HG03097 (cell line): ENCODE measurements at regions not wholly inside any gene's neighbourhood (a gene's known extent, or its start where the extent isn't known, plus 50 kb on each side); places are given as distances from the start of the nearest gene placed in this dataset.

Experiments used
- ATAC-seq: cut with Tn5 transposase; IDR thresholded peaks from one replicate; pipeline ENCODE4 v1.9.1; 2021; ENCODE audit not compliant: unreplicated experiment, low FRiP score

DNA sequence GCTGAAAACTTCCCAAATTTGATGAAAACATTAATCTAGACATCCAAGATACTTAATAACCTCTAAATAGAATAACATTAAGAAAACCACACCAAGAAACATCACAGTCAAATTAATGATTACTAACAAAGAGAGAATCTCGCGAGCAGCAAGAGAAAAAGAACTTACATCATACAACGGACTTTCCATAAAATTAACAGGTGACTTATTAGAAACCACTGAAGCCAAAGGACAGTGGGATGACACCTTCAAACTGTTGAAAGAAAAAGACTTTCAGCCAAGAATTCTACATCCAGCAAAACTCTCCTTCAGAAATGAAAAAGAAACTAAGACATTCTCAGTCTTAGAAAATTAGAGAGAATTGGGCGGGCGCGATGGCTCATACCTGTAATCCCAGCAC lies 232.0 kb downstream of the SNCA start:
- no peak for ATAC-seq

DNA sequence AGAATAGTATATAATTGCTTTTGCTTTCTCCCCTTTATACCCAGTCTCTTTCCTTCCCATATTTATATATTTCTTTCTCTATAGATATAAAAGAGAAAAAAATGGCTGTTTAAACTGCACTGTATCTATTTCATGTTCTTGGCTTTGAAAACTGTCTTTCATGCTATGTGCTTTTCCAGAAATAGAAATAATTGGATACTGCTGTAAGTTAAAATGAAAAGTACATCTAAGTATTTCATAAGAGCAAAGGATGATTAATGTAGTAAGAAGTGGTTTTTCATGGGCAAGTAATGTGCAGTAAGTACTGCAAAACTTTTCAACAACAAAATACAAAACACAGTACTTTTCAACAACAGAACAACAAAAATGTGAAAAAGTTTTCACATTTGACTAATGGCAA lies 237.9 kb downstream of the SNCA start:
- ATAC-seq, result no peak

DNA sequence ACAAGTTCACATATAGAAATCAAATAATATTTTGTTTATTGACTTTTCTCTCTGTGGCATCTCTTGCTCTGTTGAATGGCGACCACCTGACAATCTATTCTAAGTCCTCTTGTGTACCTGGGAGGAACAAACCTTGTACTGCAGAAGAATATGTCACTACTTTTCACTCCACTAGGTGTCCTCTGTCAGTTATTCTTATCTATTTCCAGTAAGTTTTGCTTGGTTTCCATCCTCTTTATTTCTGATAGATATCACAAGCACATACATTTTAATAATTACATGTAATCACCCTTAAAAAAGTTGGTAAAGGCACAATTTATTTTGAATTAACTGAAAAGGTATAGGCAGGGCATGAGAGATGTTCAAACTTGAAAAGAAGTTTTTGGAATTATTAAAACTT lies 238.4 kb downstream of the SNCA start:
- ATAC-seq, result no peak

DNA sequence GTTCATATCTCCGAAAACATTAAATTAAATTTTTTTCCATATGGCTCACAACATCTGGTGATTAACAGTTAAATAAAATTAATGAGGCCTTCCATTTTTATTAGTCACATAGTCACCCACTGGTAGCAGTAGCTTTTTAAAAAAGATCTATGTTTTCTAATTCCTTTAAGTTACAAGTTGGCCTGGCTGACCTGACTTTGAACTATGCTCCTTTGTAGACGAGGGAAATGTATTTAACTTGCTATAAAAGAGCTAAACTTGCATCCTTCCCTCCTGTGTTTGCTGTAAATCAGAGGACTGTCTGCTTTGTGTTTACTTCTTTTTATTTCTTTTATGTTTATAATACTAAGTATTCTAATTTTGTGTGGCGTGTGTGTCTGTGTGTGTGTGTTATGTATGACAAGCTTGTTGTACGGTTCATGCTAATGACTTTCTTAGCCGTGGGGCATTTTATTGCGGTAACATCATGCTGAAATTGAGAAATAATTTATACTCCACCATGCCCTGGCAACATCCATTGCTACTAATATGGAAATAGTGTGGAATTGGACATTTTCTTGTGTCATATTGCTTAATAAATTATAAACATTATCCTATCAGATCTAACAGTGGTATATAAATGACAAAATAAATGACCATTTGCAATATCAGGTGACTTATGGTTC lies 241.7 kb downstream of the SNCA start:
- no peak for ATAC-seq

DNA sequence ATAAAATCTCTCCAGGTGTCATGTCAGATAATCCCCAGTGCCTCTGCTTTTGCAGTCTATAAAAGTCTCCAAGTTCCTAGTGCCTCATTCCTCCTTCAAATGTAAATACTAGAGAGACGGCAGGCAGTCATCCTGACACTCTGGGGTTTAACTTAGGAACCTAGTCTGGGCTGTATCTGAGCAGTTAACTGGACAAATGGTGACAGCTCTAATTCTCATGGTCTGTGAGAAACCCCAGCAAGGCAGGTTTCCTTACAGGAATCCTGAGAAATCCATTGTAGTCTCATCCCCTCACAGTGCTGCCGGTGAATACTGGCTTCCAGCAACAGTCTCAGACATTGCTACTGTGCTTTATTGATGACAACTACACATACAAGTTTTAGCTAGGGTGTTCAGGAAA lies 246.8 kb downstream of the SNCA start:
- no peak for ATAC-seq

DNA sequence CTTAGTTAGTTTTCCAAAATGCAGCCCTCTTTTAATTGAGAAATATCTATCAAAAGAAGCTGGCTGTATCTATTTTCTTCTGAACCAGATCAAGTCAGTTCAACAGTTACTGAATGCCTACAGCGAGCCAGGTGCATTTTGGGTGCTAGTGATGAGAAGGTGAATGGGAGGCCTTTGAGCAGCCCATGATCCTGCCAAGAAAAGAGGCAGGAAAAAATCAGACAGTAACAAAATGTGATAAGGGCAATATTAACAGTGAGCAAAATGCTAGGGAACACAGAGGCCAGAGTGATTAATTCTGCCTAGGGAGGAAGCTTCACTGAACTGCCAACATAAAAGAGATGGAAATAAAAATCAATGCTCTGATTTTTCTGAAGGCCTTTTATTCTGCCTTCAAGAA lies 248.5 kb downstream of the SNCA start:
- no peak for ATAC-seq

DNA sequence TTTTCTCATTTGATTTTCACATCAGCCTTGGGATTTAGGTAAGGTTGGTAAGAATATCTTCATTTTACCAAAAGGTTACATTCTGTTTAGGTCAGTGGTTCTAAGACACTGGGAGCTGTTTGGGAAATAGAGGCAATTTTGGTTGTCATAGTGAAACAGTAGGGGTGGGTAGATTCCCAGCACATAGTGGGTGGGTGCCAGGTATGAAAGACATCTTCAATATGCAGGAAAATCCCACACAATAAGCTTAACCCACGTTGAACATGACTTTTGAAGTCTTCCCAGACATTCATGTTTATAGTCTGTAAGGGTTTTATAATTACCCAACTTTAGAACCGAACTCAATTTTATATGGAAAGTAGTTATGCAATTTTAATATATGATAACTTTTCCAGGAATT lies 249.6 kb downstream of the SNCA start:
- no peak for ATAC-seq

DNA sequence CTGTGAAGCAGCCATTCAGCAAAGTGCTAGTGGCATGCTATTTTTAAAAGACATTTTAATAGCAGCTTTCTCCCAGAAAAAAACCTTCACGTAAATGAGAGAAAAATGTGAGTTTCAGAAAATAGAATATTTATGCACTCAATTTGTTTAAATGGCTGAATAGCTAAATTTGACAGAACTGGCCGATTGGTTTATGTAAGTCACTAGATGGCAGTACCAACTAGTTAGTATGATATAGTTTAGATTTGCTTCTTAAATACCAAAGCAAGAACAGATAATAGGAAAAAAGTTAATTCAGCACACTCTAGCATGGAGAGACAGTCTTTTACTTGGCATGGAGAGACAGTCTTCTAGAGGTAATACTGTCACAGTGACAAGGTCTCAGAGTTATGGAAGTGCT lies 250.1 kb downstream of the SNCA start:
- ATAC-seq, result no peak

DNA sequence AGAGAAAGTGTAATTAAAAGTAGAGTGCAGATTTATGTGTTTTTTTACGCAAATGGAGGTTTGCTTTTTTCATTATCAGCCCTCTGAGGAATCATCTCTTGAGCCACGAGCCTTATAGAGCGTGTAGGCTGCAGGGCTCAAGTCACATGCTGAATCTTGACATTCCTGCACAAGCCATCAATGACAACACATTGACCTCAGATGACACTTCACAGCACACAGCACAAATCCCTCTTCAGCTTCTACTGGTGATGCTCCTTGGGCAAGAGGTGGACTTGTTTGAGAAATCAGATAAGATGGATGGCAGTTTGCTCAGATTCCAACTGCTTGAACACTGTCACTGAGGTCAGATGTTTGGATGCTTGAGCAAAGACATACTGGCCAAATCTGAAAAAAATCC lies 250.6 kb downstream of the SNCA start:
- ATAC-seq, result no peak

DNA sequence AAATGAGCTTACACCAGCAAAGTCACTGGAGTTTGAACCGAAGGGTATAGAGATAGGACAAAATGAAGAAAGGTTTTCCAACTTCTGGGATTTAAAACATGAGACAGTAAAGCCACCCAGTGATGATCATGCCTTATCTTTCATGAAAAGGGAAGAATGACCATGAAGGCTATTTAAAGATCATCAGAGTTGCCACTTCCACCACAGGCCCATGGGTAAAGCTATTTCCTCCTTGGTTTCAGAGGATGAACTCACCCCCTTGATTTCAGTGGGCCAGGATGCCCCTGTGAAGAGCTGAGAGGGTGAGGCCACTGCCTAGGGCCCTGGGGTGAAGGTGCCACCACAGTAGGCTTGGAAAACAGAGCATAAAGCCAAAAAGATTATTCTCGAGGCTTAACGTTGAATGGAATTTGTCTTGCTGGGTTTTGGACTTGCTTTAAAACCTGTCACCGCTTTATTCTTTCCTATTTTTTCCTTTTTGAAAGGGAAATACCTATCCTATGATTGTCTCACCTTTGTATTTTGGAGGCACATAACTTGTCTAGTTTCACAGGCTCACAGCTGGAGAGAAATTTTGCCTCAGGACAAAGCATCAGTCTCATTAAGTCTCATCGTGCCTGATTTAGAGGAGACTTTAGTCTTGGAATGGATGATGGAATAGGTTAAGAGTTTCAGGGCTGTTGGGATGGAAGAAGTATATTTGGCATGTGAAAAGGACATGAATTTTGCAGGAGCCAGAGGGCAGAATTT lies 254.0 kb downstream of the SNCA start:
- no peak for ATAC-seq

DNA sequence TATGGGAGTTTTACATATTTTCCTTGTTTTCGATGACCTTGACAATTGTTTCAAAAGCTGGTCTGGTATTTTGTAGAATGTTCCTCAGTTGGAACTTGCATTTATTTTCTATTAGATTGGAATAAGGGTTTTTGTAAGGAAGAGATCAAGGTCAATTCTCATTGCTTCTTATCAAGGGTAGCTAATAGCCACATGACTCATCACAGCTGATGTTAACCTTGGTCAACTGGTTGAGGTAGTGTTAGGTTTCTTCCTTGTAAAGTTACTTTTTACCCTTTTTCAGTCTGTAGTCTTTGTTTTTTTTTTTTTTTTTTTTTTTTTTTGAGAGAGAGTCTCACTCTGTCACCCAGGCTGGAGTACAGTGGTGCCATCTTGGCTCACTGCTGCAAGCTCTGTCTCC lies 257.2 kb downstream of the SNCA start:
- no peak for ATAC-seq

DNA sequence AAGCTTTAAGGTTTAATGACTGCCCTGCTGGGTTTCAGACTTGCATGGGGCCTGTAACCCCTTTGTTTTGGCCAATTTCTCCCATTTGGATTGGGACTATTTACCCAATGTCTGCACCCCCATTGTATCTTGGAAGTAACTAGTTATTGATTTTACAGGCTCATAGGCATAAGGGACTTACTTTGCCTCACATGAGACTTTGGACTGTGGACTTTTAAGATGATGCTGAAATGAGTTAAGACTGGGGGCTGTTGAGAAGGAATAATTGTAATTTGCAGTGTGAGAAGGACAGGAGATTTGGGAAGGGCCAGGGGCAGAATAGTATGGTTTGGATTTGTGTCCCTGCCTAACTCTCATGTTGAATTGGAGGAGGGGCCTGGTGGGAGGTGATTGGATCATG lies 260.7 kb downstream of the SNCA start:
- ATAC-seq, result no peak

DNA sequence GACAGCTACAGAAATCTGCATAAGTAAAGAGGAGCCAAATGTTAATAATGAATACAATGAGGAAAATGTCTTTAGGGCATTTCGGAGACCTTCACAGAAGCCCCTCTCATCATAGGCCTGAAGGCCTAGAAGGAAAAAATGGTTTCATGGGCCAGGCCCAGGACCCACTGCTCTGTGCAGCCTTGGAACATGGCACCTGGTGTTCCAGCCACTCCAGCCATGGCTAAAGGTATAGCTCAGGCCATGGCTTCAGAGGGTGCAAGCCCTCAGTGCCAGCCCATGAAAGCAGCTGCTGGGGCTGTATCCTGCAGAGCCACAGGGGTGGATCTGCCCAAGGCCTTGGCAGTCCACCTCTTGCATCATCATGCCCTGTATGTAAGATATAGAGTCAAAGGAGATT lies 261.1 kb downstream of the SNCA start:
- ATAC-seq, result no peak

DNA sequence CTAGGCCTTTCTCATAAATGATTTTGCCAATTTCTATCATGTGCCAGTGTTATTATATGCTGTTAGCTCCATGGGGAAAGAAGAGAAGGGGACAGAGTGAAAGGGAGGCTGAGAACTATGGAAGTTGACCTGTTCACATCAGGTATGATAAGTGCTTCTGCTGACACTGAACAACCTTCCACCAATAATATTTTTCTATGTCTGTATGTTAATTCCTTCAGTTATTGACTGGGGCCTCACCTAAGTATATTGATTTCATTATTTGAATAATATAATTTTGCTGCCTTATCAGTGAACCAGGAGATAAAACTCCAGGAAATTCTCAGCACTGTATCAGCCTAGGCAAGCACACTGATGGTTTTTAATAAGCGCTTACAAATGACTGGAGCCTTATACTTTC lies 262.8 kb downstream of the SNCA start:
- no peak for ATAC-seq

DNA sequence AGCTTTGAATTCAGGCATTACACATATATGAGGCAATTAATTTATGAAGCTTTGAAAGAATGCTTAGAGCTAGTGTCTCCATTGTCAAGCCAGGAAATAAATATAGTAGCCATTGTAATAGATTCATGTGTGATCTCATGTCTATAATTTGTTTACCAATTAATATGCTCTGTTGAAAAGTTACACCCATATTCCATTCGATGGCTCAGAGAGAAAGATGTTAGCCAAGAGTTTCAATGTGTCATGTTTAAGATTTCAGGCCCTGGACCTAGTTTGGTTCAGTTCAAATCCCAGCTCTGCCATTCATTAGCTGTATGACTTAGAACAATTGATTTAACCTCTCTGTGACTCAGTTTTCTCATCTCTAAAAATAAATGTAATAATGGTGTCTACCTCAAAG lies 263.3 kb downstream of the SNCA start:
- no peak for ATAC-seq

DNA sequence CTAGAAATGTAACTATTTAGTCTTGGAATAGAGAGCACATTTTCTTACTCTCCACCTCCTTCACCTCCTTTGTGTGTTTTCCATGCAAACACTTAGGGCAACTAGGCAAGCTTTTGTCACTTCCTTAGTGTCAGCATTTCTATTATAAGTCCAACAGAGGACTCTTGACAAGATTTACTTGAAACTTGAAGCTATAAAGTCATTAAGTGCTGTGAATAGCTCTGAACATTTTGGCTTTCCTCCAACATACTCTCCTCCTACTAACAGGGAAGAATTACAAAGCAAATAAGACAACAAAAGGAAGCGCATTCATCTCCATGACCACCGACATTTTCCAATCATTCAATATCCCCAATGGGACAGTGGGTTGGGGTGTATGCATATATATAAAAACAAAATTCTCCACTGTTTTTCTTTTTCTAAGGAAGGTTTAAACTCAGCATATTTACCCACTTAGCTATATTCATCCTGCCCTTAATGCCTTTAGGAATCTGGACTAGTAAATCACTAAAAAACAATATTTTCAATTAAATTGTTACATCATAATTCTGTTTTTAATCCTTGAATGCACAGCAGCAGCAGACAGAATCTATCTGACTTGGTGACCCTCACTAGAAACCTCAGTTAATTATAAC lies 264.6 kb downstream of the SNCA start:
- no peak for ATAC-seq

DNA sequence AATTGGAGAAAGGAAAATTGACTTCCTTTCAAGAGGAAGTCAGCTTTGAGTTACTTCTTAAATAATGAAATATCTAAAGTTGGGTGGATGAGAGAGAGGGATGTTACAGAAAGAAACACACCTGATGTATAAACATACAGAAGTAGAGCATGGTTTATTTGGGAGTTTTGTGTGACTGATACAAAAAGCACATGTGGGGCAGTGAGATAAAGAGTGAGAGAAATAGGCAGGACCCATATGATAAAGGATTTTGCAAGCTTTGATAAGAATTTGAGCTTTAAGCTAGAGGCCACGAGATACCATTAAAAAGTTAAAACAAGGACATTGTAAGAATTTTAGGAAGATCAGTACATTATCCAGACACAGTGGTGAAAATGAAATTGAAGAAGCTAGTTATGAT lies 263.3 kb upstream of the GPRIN3 start:
- ATAC-seq, result no peak

DNA sequence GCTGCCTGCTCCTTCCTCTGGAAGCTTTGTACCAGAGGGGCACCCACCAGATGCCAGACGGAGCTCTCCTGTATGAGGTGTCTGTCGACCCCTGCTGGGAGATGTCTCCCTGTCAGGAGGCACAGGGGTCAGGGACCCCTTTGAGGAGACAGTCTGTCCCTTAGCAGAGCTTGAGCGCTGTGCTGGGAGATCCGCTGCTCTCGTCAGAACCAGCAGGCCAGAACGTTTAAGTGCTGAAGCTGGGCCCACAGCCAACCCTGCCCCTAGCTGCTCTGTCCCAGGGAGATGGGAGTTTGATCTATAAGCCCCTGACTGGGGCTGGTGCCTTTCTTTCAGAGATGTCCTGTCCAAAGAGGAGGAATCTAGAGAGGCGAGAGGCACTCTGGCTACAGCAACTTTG lies 260.3 kb upstream of the GPRIN3 start:
- ATAC-seq, result no peak

DNA sequence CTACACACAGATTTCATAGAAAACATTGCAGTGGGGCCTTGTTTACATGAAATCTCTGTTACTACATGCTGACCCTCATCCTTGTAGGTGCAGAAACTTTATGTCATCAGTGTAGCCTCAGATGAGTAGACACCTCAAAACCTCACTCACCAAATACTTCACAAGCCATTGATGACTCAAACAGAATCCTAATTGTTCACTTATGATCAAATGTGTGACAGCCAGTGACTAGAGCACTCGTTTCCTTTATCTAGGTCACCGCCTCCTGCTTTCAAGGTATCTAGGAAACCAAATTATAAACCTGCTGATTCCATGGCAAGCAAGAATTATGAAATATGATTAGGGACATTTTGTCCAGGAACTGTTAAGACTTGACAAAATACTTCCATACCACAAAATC lies 255.8 kb upstream of the GPRIN3 start:
- peak; percentile 91 for ATAC-seq

DNA sequence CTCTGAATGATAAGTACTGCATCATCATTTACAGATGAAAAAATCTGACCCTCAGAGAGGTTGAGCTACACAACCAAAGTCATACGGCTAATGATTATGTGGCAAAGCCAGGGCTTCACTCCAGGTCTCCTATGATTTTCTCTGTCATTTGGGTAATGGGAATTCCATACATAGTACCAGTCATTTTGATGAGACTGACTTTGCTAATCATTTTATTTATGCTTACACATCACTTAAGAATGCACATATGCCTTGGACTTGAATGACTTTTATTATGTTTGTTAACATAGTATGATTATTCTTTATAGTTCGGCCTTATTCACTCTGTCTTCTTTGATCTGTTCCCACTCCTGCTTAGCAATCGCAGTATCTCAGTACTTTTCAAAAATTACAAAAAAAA lies 255.1 kb upstream of the GPRIN3 start:
- no peak for ATAC-seq

DNA sequence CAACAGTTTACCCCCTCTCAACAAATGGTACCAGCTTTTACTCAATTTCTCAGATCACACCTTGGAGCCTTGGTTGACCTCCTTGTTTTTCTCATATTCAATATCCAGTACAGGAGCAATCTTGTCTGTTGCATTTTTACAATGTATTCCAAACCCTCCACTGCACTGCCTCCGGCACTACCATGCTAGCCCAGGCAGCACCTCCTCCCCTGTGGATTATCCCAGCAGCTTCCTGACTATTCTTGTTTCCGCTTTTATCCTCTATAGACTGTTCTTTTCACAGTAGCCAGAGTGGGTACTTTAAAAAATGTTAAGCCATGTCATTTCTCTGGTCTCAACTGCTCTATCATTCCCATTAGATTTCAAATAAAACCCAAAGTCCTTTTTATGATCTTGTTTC lies 253.4 kb upstream of the GPRIN3 start:
- no peak for ATAC-seq

DNA sequence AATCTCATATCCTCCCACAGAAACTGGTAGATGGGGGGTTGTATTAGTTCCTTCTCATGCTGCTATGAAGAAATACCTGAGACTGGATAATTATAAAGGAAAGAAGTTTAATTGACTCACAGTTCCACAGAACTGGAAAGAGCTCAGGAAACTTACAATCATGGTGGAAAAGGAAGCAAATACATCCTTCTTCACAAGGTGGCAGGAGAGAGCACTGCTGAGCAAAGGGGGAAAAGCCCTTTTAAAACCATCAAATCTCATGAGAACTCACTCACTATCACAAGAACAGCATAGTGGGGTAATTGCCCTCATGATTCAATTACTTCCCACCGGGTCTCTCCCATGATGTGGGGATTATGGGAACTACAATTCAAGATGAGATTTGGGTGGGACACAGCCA lies 250.5 kb upstream of the GPRIN3 start:
- ATAC-seq, result no peak
